Esophagus muscularis mucosa (tissue), 3 donors: ENCODE measurements at regions not wholly inside any gene's neighbourhood (a gene's known extent, or its start where the extent isn't known, plus 50 kb on each side); places are given as distances from the start of the nearest gene placed in this dataset.

Source experiments
- EP300 ChIP-seq: sonication (generic); formaldehyde crosslinking; IDR thresholded peaks from one replicate; pipeline ENCODE4 v1.6.1; 2017; ENCODE audit warnings: antibody characterized with exemption
- POLR2A ChIP-seq: fragments of 450-650 bp; IDR thresholded peaks from one replicate; pipeline ENCODE4 v1.6.1; 2017; ENCODE audit warnings: antibody characterized with exemption, moderate library complexity, mild to moderate bottlenecking, low read depth
- POLR2AphosphoS5 ChIP-seq, 2 donors: sonication (generic); formaldehyde crosslinking; IDR thresholded peaks; one replicate each; pipeline ENCODE4 v1.6.1; 2017; ENCODE audit warnings: antibody characterized with exemption in 2 of 2

DNA sequence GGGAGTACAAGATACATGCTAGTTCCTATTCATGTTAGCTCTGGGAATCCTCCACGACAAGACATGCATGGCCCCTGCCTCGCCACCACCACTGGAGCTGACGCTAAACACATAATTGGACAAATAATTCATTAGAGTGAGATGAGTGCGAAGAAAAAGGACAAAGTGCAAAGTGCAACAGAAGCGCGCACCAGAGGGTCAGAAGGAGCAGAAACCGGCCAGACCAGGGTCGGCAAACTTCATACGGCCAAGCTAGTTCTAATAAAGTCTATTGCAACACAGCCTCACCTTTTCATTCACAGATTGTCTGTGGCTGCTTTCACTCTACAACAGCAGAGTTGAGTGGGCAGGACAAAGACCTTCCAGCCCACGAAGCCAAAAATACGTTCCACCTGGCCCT lies 266.1 kb upstream of the KLHL29 start:
- TF ChIP-seq POLR2A (no peak), EP300 (no peak), POLR2AphosphoS5 (IDR thresholded peaks at IDR 0.05) (no peak)
